ENCODE measurements at regions not wholly inside any gene's neighbourhood (a gene's known extent, or its start where the extent isn't known, plus 50 kb on each side); places are given as distances from the start of the nearest gene placed in this dataset.

DNA sequence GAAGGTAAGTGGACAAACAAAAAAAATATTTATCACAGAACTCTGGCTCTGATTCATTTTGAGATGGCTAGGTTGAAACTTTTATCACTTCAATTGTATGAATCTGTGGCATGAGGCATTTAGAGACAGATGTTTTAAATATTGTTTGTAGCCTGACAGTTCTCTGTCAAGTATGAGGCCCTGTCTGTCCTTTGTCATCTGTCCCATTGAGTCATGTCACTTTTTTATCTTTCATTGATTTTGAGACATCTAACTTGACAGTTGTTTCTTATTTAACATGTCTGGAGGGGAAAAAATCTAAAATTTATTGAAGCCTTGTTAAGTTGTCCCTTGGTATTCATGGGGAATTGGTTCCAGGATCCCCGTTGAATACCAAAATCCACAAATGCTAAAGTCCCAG lies 829.5 kb downstream of the FSCB start:
- TF ChIP-seq CTCF (IDR thresholded peaks at IDR 0.05 in 4 of 5, conservative IDR thresholded peaks at IDR 0.05 in 1 of 5) (no peak), POLR2A (IDR thresholded peaks at IDR 0.05) (no peak)

Measured in gastrocnemius medialis (tissue), 4 donors.